Occipital lobe (tissue), 1 donor: ENCODE measurements at regions not wholly inside any gene's neighbourhood (a gene's known extent, or its start where the extent isn't known, plus 50 kb on each side); places are given as distances from the start of the nearest gene placed in this dataset.

Source experiments
- DNase-seq: peaks from one replicate; lab custom pipeline; 2025; lab: John Stamatoyannopoulos, UW

- no peak for DNase-seq
These were observed 254.4 kb downstream of the C16orf95 start for GRCh38 chr16:87062569-87063442.

DNA sequence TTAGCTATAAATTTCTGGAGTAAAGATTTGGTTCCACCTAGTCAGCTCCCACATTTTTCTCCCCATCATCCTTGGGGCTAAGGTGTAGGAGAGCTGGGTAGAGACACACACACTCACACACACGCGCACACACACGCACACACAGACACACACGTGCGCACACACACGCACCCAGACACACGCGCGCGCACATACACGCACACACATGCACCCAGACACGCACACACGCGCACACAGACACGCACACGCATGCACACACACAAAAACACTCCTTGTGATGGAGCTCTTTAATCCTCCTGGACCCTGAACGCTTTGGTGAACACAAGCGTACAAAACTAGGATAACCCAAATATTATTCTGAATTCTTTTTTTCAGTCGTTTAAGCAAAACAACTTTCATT is 253.6 kb downstream of the C16orf95 start:
- DNase-seq: no peak

DNA sequence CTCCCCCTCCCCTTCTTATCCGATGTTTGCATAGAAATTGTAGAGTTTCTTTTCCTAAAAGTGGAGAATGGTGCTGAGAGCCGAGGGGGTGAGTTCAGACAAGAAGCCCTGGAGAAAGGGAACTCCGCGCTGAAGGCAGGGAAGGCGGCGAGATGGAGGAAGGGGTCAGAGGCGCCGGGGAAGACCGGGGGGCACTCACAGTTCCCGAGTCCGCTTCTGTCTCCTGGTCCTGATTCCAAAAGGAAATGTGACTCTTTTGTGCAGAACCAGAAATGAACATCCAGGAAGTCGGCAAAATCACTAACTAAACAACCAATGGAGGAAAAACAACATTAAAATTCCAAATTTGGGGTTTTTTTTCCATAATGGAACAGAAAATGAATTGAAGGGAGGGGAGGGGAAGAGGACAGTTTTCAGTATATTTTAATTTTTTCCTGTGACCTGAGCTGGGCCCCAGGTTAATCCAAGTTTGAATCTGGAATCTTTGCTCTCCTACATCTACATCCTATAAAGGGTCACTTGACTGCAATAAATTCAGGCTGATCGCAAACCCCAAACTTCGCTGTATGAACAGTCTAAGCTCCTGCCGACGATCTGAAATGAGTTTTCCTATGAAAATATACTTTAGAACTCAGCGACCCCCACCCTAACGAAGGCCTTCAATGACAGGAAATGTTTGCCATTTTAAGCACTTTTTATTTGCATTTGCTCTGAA is 252.3 kb downstream of the C16orf95 start:
- no peak for DNase-seq

GRCh38 chr16:87065446-87066132 is 251.6 kb downstream of the C16orf95 start:
- no peak for DNase-seq

- DNase-seq: no peak
These were observed 250.8 kb downstream of the C16orf95 start for GRCh38 chr16:87066133-87067002.

DNA sequence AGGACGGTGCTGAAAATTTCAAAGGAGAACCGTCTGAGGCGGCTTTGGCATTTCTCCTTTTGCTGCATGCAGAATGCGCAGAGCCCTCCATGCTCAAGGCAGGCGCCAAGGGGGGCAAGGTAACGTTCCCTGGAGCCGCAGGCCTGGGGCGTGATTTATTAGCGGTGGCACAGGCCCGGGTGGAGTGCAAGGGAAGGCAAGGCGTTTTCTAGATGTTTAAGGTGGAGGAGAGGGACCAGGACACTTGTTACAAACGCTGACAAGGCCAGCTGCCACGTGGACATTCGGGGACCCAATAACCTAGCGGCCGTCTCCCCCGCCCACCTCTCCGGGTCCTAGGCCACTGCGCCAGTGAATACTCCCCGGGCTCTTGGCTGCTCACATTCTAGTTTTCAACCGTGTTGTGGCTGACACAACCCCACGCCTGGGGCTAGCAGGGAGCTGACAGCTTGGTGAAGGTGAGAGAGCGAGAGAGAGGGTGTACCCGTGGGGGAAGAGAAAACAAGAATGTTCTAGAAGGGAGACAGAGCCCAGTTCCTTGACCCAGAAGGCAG is 250.1 kb downstream of the C16orf95 start:
- DNase-seq: no peak

DNA sequence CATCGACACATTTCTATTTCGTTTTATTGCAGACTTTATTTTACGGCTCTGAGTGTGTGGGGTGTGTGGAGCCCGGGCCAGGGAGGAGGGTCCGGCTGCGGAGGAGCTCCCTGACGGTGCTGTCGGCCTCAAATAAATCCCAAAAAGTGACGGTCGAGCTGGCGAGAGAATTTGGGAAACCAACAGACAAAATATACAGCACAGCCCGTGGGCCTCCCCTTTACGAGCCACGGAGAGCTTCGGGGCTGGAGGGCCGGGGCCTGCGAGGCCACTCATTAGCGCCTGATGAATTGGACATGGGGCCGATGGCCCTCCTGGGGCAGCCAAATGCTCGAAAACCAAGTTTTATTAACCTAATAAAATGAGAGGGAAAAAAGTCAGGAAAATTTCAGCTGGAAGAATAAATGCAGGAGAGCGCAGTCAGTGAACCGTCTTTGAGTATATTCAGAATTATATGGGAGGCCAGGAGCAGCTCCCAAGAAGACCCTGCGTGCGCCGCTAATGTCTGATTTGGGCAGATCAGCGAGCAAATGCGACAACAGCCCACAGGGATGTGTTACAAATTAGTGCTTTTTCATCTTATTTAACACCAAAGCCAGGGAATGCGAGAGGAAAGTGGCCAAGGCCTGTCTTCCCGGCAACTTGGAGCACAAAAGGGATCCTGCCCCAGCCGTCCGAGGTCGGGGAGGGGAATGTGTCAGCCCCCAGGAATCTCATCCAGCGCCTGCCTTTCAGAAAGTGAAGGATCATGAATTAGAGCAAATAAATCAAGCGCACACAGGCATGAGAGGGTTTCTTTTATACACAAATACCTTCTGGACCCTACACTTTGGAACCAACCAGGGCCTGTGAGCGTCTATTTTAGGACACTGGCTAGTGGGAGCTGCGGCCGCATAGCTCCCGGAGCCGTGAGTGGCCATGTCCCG is 249.1 kb downstream of the C16orf95 start:
- DNase-seq: no peak

DNA sequence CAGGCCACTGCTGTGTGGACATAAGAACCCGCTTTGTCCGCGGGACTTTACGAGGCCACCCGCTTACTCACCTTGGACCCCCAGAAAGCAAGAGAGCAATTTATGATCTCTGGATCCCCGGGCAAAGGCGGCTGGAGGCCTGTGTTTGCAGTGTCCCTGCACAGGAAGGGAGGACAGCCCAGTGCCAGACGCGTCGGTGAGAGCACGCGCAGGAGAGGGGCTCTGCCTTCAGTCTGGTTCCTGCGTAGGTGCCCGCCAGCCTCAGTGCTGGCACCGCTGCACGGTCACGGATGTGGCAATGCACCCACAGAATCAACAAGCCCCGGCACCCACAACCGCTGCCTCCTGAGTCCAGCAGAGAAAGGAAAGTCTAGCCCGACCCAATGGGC is 248.4 kb downstream of the C16orf95 start:
- no peak for DNase-seq

DNA sequence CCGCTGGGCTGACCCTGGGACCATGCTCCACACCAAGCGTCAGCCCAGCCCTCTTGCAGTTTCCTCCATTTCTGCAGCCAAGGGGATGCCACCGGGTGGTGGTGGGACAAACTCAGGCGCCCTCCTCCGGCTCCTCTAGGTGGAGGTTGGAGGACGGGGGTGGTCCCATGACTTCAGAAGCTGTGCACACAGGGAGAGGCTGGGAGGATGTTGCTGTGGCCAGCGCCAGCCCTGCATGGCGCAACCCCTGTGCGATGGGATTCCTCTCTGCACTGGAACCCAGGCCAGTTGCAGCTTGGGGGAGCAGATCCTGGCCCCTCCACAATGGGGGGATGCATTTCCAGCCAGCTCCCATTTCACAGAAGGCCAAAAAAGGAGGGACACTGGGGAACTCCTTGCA is 246.5 kb downstream of the C16orf95 start:
- DNase-seq: no peak

DNA sequence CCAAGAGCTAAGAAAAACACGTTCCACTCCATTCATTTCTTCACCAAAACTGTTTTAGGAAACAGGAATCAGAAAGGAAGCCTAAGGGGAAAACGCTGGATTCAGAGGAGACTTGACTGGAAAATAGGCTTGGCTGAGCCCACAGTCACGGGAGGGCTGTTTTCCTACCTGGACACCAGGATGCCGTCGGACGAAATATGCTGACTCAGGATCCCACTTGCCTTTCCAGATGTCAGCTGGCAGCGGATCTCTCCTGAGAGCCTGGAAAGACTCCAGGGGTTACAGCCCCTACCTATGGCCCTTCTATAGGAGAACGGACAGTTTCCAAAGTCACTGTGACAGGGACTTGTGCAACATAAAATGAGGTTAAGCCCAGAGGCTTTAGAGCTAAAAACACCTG is 245.1 kb downstream of the C16orf95 start:
- DNase-seq: no peak

GRCh38 chr16:87074641-87075318 is 242.4 kb downstream of the C16orf95 start:
- DNase-seq: no peak

- DNase-seq: no peak
These were observed 241.8 kb downstream of the C16orf95 start for GRCh38 chr16:87075319-87075860.

DNA sequence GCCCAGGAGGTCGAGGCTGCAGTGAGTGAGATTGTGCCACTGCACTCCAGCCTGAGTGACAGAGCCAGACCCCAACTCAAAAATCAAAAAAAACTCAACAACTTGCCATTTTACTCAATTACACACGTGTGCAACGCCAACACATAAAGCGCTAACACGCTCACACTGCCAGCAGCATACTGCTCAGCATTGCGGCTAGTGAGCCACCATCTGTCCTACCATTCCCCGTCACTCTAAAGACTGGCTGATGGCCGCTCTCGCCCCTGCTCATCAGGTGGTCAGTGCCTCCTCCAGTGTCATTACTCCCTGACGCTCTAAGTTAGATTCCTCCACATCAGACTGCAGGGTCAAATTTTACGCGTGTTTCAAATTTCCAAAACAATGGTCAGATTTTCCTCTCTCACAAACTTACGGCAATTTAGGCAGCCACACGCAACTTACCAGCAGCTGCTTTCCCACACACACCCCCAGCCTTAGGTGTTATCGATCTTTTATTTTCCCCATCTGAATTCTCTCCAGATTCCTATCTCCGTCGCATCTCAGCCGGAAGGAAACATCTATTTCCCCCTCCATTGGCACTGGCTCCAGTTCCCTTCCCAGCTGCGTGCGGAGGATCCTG is 240.8 kb downstream of the C16orf95 start:
- DNase-seq: no peak

GRCh38 chr16:87076950-87077749 is 240.0 kb downstream of the C16orf95 start:
- no peak for DNase-seq

- DNase-seq: no peak
These were observed 239.5 kb downstream of the C16orf95 start for GRCh38 chr16:87077750-87078127.

DNA sequence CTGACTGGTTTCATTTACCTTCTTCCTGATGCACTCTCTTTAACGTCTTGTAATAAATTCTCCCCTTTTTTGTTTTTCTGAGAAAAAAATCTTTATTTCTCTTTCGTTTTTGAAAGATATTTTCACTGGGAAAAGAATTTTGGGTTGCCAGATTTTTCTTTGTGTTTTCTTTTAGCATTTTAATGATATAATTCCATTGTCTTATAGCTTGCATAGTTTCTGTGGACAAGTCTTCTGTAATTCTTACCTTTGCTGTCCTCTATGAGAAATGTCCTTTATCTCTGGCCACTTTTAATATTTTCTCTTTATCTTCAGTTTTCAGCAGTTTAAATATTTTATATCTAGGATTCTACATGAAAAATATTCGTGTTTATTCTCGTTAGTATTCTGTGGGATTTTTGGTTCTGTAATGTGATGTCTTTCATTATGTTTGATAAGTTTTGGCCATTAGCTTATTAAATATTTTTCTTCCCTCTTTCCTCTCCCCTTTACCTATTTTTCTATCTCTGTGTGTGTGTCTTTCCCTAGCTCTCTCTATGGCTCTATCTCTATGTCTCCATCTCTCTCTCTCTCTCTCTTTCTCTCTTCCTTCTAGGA is 236.5 kb downstream of the C16orf95 start:
- DNase-seq: no peak

GRCh38 chr16:87085441-87085840 is 231.8 kb downstream of the C16orf95 start:
- DNase-seq: no peak
